Right renal cortex interstitium (tissue), 3 donors: ENCODE measurements at regions not wholly inside any gene's neighbourhood (a gene's known extent, or its start where the extent isn't known, plus 50 kb on each side); places are given as distances from the start of the nearest gene placed in this dataset.

Experiments
- DNase-seq, 3 donors: peaks; one replicate each; pipeline ENCODE4 v3.0.0-alpha.2; 2013; ENCODE audit warnings: low read depth in 3 of 3, low spot score in 2 of 3

- no peak for DNase-seq
Observed at GRCh38 chr4:127080141-127080540, 552.6 kb upstream of the INTU start.

GRCh38 chr4:127081041-127081440, 551.7 kb upstream of the INTU start:
- DNase-seq, result no peak

GRCh38 chr4:127082986-127083385, 549.8 kb upstream of the INTU start:
- no peak for DNase-seq

GRCh38 chr4:127084666-127085065, 548.1 kb upstream of the INTU start:
- DNase-seq, result no peak

- no peak for DNase-seq
Observed at GRCh38 chr4:127097061-127097460, 535.7 kb upstream of the INTU start.

GRCh38 chr4:127102361-127102760, 530.4 kb upstream of the INTU start:
- no peak for DNase-seq

GRCh38 chr4:127103681-127104115, 529.1 kb upstream of the INTU start:
- DNase-seq, result no peak

GRCh38 chr4:127113844-127114362, 518.9 kb upstream of the INTU start:
- no peak for DNase-seq

- no peak for DNase-seq
Observed at GRCh38 chr4:127118681-127119080, 514.1 kb upstream of the INTU start.

GRCh38 chr4:127120441-127121090, 512.2 kb upstream of the INTU start:
- no peak for DNase-seq

GRCh38 chr4:127124919-127125318, 507.8 kb upstream of the INTU start:
- no peak for DNase-seq

- no peak for DNase-seq
Observed at GRCh38 chr4:127126718-127127117, 506.0 kb upstream of the INTU start.

- no peak for DNase-seq
Observed at GRCh38 chr4:127131527-127131926, 501.2 kb upstream of the INTU start.

- DNase-seq, result no peak
Observed at GRCh38 chr4:127134490-127134889, 498.3 kb upstream of the INTU start.

GRCh38 chr4:127138586-127138985, 494.2 kb upstream of the INTU start:
- DNase-seq, result no peak

GRCh38 chr4:127139788-127140286, 492.9 kb upstream of the INTU start:
- DNase-seq, result no peak

GRCh38 chr4:127140306-127140705, 492.5 kb upstream of the INTU start:
- DNase-seq, result no peak

GRCh38 chr4:127141856-127142255, 490.9 kb upstream of the INTU start:
- DNase-seq, result no peak

GRCh38 chr4:127143460-127144195, 489.1 kb upstream of the INTU start:
- no peak for DNase-seq

- no peak for DNase-seq
Observed at GRCh38 chr4:127145006-127145540, 487.7 kb upstream of the INTU start.

GRCh38 chr4:127148165-127148564, 484.6 kb upstream of the INTU start:
- no peak for DNase-seq

- DNase-seq, result no peak
Observed at GRCh38 chr4:127149086-127149485, 483.7 kb upstream of the INTU start.
